ENCODE measurements at regions not wholly inside any gene's neighbourhood (a gene's known extent, or its start where the extent isn't known, plus 50 kb on each side); places are given as distances from the start of the nearest gene placed in this dataset.

DNA sequence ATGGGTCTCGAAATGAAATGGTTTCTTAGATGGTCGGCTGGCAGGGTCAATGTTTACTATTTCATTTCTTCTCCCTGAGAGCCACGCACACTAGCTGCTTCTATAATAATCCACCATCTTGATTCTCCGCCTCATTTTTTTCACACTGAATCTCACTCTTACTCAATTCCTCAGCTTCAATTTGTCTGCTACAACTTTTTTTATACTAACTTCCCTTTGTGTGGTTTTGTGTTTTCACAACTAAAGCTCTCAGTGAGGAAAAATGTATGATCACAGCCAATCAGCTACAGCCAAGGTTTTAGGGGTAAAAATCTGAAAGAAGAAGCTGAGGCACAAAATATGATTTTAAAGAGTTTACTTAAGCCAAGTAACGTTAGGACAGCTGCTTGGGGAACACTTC, 1309.4 kb downstream of the EPHA7 start:
- TF ChIP-seq TAF1 (IDR thresholded peaks at IDR 0.05; ENCODE audit: borderline replicate concordance, low read depth, low read length) (no peak), POLR2A (IDR thresholded peaks at IDR 0.05; ENCODE audit: low read depth, low read length) (no peak), POLR2AphosphoS5 (IDR thresholded peaks at IDR 0.05; ENCODE audit: low read depth, low read length) (no peak)
